Prostate gland (tissue), 2 donors: ENCODE measurements at regions not wholly inside any gene's neighbourhood (a gene's known extent, or its start where the extent isn't known, plus 50 kb on each side); places are given as distances from the start of the nearest gene placed in this dataset.

ENCODE experiments used
- CTCF ChIP-seq, 4 experiments: fragments of 200-600 bp in 2 of 4; fragments of 450-650 bp in 2 of 4; sonication (generic) in 2 of 4; IDR thresholded peaks; 1 replicate in 3 of 4; 2 replicates in 1 of 4; pipeline ENCODE4 v1.5.1; 2016 to 2019; ENCODE audit warnings: antibody characterized with exemption in 4 of 4, mild to moderate bottlenecking in 2 of 4, moderate library complexity in 2 of 4
- POLR2A ChIP-seq: fragments of 450-650 bp; IDR thresholded peaks from one replicate; pipeline ENCODE4 v1.6.1; 2016; ENCODE audit warnings: antibody characterized with exemption, mild to moderate bottlenecking
- POLR2AphosphoS5 ChIP-seq: sonication (generic); formaldehyde crosslinking; IDR thresholded peaks from one replicate; pipeline ENCODE4 v1.6.1; 2017; ENCODE audit warnings: antibody characterized with exemption

- TF ChIP-seq CTCF (IDR thresholded peaks at IDR 0.05) (no peak), POLR2A (no peak), POLR2AphosphoS5 (no peak)
These were observed 72.1 kb downstream of the ZNF648 start for GRCh38 chr1:181989261-181989920.
